ENCODE measurements at regions not wholly inside any gene's neighbourhood (a gene's known extent, or its start where the extent isn't known, plus 50 kb on each side); places are given as distances from the start of the nearest gene placed in this dataset.

- TF ChIP-seq, protein P1, sequence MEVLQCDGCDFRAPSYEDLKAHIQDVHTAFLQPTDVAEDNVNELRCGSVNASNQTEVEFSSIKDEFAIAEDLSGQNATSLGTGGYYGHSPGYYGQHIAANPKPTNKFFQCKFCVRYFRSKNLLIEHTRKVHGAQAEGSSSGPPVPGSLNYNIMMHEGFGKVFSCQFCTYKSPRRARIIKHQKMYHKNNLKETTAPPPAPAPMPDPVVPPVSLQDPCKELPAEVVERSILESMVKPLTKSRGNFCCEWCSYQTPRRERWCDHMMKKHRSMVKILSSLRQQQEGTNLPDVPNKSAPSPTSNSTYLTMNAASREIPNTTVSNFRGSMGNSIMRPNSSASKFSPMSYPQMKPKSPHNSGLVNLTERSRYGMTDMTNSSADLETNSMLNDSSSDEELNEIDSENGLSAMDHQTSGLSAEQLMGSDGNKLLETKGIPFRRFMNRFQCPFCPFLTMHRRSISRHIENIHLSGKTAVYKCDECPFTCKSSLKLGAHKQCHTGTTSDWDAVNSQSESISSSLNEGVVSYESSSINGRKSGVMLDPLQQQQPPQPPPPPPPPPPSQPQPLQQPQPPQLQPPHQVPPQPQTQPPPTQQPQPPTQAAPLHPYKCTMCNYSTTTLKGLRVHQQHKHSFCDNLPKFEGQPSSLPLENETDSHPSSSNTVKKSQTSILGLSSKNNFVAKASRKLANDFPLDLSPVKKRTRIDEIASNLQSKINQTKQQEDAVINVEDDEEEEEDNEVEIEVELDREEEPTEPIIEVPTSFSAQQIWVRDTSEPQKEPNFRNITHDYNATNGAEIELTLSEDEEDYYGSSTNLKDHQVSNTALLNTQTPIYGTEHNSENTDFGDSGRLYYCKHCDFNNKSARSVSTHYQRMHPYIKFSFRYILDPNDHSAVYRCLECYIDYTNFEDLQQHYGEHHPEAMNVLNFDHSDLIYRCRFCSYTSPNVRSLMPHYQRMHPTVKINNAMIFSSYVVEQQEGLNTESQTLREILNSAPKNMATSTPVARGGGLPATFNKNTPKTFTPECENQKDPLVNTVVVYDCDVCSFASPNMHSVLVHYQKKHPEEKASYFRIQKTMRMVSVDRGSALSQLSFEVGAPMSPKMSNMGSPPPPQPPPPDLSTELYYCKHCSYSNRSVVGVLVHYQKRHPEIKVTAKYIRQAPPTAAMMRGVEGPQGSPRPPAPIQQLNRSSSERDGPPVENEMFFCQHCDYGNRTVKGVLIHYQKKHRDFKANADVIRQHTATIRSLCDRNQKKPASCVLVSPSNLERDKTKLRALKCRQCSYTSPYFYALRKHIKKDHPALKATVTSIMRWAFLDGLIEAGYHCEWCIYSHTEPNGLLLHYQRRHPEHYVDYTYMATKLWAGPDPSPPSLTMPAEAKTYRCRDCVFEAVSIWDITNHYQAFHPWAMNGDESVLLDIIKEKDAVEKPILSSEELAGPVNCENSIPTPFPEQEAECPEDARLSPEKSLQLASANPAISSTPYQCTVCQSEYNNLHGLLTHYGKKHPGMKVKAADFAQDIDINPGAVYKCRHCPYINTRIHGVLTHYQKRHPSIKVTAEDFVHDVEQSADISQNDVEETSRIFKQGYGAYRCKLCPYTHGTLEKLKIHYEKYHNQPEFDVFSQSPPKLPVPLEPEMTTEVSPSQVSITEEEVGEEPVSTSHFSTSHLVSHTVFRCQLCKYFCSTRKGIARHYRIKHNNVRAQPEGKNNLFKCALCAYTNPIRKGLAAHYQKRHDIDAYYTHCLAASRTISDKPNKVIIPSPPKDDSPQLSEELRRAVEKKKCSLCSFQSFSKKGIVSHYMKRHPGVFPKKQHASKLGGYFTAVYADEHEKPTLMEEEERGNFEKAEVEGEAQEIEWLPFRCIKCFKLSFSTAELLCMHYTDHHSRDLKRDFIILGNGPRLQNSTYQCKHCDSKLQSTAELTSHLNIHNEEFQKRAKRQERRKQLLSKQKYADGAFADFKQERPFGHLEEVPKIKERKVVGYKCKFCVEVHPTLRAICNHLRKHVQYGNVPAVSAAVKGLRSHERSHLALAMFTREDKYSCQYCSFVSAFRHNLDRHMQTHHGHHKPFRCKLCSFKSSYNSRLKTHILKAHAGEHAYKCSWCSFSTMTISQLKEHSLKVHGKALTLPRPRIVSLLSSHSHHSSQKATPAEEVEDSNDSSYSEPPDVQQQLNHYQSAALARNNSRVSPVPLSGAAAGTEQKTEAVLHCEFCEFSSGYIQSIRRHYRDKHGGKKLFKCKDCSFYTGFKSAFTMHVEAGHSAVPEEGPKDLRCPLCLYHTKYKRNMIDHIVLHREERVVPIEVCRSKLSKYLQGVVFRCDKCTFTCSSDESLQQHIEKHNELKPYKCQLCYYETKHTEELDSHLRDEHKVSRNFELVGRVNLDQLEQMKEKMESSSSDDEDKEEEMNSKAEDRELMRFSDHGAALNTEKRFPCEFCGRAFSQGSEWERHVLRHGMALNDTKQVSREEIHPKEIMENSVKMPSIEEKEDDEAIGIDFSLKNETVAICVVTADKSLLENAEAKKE (CRISPR knock-in tag; IDR thresholded peaks at IDR 0.05): no peak
- TF ChIP-seq STAT1 (IDR thresholded peaks at IDR 0.05; ENCODE audit: unreplicated experiment) (no peak), ZNF114 (CRISPR knock-in tag; IDR thresholded peaks at IDR 0.05) (no peak), NANOG (IDR thresholded peaks at IDR 0.05; ENCODE audit: borderline replicate concordance) (no peak), JUNB (IDR thresholded peaks at IDR 0.05; ENCODE audit: unreplicated experiment) (no peak), CREB1 (CRISPR knock-in tag; IDR thresholded peaks at IDR 0.05; ENCODE audit: low read depth) (no peak), POLR2AphosphoS5 (IDR thresholded peaks at IDR 0.05; ENCODE audit: low read depth) (no peak)
These were observed 383.6 kb upstream of the CDH6 start (continued) for GRCh38 chr5:30809933-30810332.

GRCh38 chr5:30808996-30809395, 384.5 kb upstream of the CDH6 start:
- peaks cover 6% of the 10 kb centered on the region; the same call in 1 of the 2 replicates for H3K4me1 ChIP-seq (ENCODE audit: insufficient read depth)
- no peak overlapping the region for H3K4me3 ChIP-seq
- no peak overlapping the region for H3K4me2 ChIP-seq
- Mint-ChIP-seq H3K4me3 (no peak overlapping the region), H3K4me1 (peaks cover 9% of the 10 kb centered on the region; the same call in 2 of the 3 replicates), H3K9me3 (no peaks in the 10 kb centered on the region; the same call in 2 of the 3 replicates), H3K27ac (no peak overlapping the region), H3K36me3 (ENCODE audit: low read depth) (no peaks in the 10 kb centered on the region), H3K27me3 (ENCODE audit: insufficient read depth, low read depth, poor library complexity) (peaks cover 2% of the 10 kb centered on the region)
- ATAC-seq: no peak
- H3K36me3 ChIP-seq (ENCODE audit: insufficient read depth): no peaks in the 10 kb centered on the region
- no peak for TF ChIP-seq EZH2phosphoT487 (IDR thresholded peaks at IDR 0.05; ENCODE audit: unreplicated experiment)
- peak; percentile 77 for TF ChIP-seq REST (IDR thresholded peaks at IDR 0.05; ENCODE audit: unreplicated experiment)
- no peaks in the 10 kb centered on the region for H3K27me3 ChIP-seq (ENCODE audit: insufficient read depth)
- no peaks in the 10 kb centered on the region for H3K9me2 ChIP-seq (ENCODE audit: insufficient read depth)
- H3K27ac ChIP-seq (ENCODE audit: low read depth): no peak overlapping the region
- no peak overlapping the region for H2AFZ ChIP-seq
- no peaks in the 10 kb centered on the region for H3K79me2 ChIP-seq (replicated peaks; ENCODE audit: insufficient read depth)
- peak; percentile 28 for DNase-seq (ENCODE audit: low spot score)
- H4K20me1 ChIP-seq (replicated peaks; ENCODE audit: insufficient read depth): no peaks in the 10 kb centered on the region
- H3F3A ChIP-seq (replicated peaks; ENCODE audit: low read depth): no peaks in the 10 kb centered on the region

Data from GM23338 (cell line).